ENCODE measurements at regions not wholly inside any gene's neighbourhood (a gene's known extent, or its start where the extent isn't known, plus 50 kb on each side); places are given as distances from the start of the nearest gene placed in this dataset.
"Not testable (repeated sequence)": the region's sequence is repeated elsewhere in the genome, so short reads cannot be mapped to it uniquely, and the experiment has no call there.

- H3K36me3 Mint-ChIP-seq (ENCODE audit: low read depth); H3K27me3 Mint-ChIP-seq; H3K9me3 ChIP-seq (ENCODE audit: control insufficient read depth in 1 of 2, insufficient read depth in 1 of 2, low read length in 2 of 2); H3K9me3 Mint-ChIP-seq; H3K4me3 ChIP-seq (ENCODE audit: low read length); H3K36me3 ChIP-seq (ENCODE audit: insufficient read depth, low read length); H3K4me1 Mint-ChIP-seq (ENCODE audit: low read depth); DNase-seq; H3K27me3 ChIP-seq (ENCODE audit: control insufficient read depth in 1 of 2, insufficient read depth in 2 of 2, low read length in 2 of 2); intact Hi-C loops (cut with DNase I, micrococcal nuclease); CTCF ChIA-PET; H3K4me1 ChIP-seq (ENCODE audit: insufficient read depth, low read length); H3K4me3 Mint-ChIP-seq; H3K27ac Mint-ChIP-seq; POLR2A ChIA-PET; ATAC-seq (ENCODE audit: poor library complexity); H3K27ac ChIP-seq (ENCODE audit: low read depth in 1 of 2, low read length in 2 of 2): not testable (repeated sequence)
These were observed 77.8 kb downstream of the LIMS3 start for GRCh38 chr2:109976319-109976718.

DNA sequence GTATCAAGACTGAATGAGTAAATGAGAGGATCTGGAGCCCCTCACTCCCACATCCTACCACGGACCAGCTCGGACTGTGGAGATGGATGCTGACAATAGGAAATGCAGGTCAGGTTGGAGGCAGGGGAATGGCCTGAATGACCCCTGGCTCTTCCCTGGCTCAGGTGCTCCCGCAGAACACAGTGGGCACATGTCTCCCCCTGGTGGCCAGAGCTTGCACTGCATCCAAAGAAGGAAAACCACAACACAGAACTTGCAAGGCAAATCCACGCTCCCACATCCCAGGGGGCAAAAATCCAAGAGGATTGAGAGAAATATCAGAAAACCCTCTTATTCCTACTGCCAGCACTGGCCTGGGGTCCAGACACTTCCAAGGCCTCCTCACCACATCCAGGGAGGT, 82.3 kb downstream of the LIMS3 start:
- H3K4me1 Mint-ChIP-seq (ENCODE audit: low read depth); H3K27me3 Mint-ChIP-seq; H3K36me3 ChIP-seq (ENCODE audit: insufficient read depth, low read length); H3K36me3 Mint-ChIP-seq (ENCODE audit: low read depth); DNase-seq; intact Hi-C loops (cut with DNase I, micrococcal nuclease); H3K9me3 ChIP-seq (ENCODE audit: control insufficient read depth in 1 of 2, insufficient read depth in 1 of 2, low read length in 2 of 2); H3K9me3 Mint-ChIP-seq; CTCF ChIA-PET; H3K4me1 ChIP-seq (ENCODE audit: insufficient read depth, low read length); H3K4me3 ChIP-seq (ENCODE audit: low read length); H3K27ac ChIP-seq (ENCODE audit: low read depth in 1 of 2, low read length in 2 of 2); H3K27me3 ChIP-seq (ENCODE audit: control insufficient read depth in 1 of 2, insufficient read depth in 2 of 2, low read length in 2 of 2); POLR2A ChIA-PET; H3K4me3 Mint-ChIP-seq; H3K27ac Mint-ChIP-seq: not testable (repeated sequence)
- peak; percentile 68 for ATAC-seq (ENCODE audit: poor library complexity)

DNA sequence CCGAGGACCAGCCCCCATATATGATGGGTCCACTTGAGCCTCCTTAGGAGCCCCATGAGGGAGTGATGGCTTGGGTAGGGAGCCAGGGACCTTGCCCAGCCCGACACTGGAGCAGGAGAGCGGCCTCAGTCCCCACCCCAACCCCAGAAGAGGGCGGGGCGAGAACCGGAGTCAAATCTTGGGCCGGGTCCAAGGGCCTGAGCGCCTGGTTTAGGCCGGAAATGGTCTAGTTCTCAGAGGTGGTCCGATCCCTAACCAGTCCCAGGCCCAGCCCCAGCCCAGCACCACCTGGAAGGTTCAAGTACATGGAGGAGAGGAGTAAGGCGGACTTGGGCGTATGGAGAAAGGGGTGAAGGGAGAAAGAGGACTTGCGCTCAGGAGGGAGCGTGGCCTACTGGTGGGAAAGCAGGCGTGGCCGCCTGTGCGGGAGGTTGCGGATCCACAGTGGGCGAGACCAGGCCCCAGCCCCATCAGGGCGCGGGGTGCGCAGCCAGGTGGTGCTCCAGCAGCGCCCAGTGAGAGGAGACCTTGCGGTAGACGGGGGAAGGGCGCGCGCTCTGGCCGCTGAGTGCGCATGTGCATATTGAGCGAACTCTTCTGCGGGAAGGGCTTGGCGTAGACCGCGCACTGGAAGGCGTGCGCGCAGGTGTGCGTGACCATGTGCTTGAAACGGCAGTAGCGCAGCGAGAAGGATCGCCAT, 88.1 kb downstream of the LIMS3 start:
- H3K4me3 Mint-ChIP-seq; H3K27me3 ChIP-seq (ENCODE audit: control insufficient read depth in 1 of 2, insufficient read depth in 2 of 2, low read length in 2 of 2); H3K9me3 Mint-ChIP-seq; intact Hi-C loops (cut with DNase I, micrococcal nuclease); POLR2A ChIA-PET; H3K36me3 Mint-ChIP-seq (ENCODE audit: low read depth); H3K27me3 Mint-ChIP-seq; H3K27ac Mint-ChIP-seq; H3K4me1 ChIP-seq (ENCODE audit: insufficient read depth, low read length); H3K4me1 Mint-ChIP-seq (ENCODE audit: low read depth); H3K27ac ChIP-seq (ENCODE audit: low read depth in 1 of 2, low read length in 2 of 2); CTCF ChIA-PET; H3K36me3 ChIP-seq (ENCODE audit: insufficient read depth, low read length); H3K4me3 ChIP-seq (ENCODE audit: low read length); H3K9me3 ChIP-seq (ENCODE audit: control insufficient read depth in 1 of 2, insufficient read depth in 1 of 2, low read length in 2 of 2); DNase-seq: not testable (repeated sequence)
- peak; percentile 23 for ATAC-seq (ENCODE audit: poor library complexity)

DNA sequence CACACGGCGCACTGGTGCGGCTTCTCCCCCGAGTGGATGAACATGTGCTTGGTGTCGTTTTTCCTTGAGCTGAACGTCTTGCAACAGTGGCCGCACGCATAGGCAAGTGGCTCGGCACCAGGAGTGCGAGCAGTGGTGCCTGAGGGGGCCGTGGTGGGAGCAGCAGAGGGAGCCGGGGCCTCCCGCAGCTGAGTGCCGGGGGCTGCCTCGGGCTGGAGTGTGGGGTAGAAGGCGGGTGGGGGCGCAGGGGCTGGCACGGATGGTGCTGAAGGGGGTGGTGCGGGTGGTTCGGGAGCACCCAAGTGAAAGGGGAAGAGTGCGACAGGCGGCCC, 88.6 kb downstream of the LIMS3 start:
- intact Hi-C loops (cut with DNase I, micrococcal nuclease); H3K4me1 ChIP-seq (ENCODE audit: insufficient read depth, low read length); H3K4me3 Mint-ChIP-seq; H3K9me3 Mint-ChIP-seq; H3K27me3 Mint-ChIP-seq; H3K9me3 ChIP-seq (ENCODE audit: control insufficient read depth in 1 of 2, insufficient read depth in 1 of 2, low read length in 2 of 2); H3K36me3 ChIP-seq (ENCODE audit: insufficient read depth, low read length); H3K4me1 Mint-ChIP-seq (ENCODE audit: low read depth); H3K36me3 Mint-ChIP-seq (ENCODE audit: low read depth); CTCF ChIA-PET; H3K27me3 ChIP-seq (ENCODE audit: control insufficient read depth in 1 of 2, insufficient read depth in 2 of 2, low read length in 2 of 2); POLR2A ChIA-PET; H3K27ac Mint-ChIP-seq; H3K4me3 ChIP-seq (ENCODE audit: low read length); H3K27ac ChIP-seq (ENCODE audit: low read depth in 1 of 2, low read length in 2 of 2); DNase-seq: not testable (repeated sequence)
- ATAC-seq (ENCODE audit: poor library complexity), result peak; percentile 7

GRCh38 chr2:109987458-109988345, 89.2 kb downstream of the LIMS3 start:
- H3K27ac Mint-ChIP-seq; H3K4me3 ChIP-seq (ENCODE audit: low read length); H3K4me3 Mint-ChIP-seq; H3K4me1 ChIP-seq (ENCODE audit: insufficient read depth, low read length); H3K9me3 ChIP-seq (ENCODE audit: control insufficient read depth in 1 of 2, insufficient read depth in 1 of 2, low read length in 2 of 2); DNase-seq; H3K4me1 Mint-ChIP-seq (ENCODE audit: low read depth); POLR2A ChIA-PET; H3K36me3 Mint-ChIP-seq (ENCODE audit: low read depth); H3K27ac ChIP-seq (ENCODE audit: low read depth in 1 of 2, low read length in 2 of 2); intact Hi-C loops (cut with DNase I, micrococcal nuclease); H3K27me3 ChIP-seq (ENCODE audit: control insufficient read depth in 1 of 2, insufficient read depth in 2 of 2, low read length in 2 of 2); CTCF ChIA-PET; H3K27me3 Mint-ChIP-seq; H3K9me3 Mint-ChIP-seq; H3K36me3 ChIP-seq (ENCODE audit: insufficient read depth, low read length): not testable (repeated sequence)
- ATAC-seq (ENCODE audit: poor library complexity), result peak; percentile 92

GRCh38 chr2:109999395-109999794, 100.9 kb downstream of the LIMS3 start:
- H3K4me3 ChIP-seq (ENCODE audit: low read length); POLR2A ChIA-PET; H3K9me3 ChIP-seq (ENCODE audit: control insufficient read depth in 1 of 2, insufficient read depth in 1 of 2, low read length in 2 of 2); H3K27ac ChIP-seq (ENCODE audit: low read depth in 1 of 2, low read length in 2 of 2); H3K36me3 Mint-ChIP-seq (ENCODE audit: low read depth); H3K27me3 Mint-ChIP-seq; H3K36me3 ChIP-seq (ENCODE audit: insufficient read depth, low read length); H3K27ac Mint-ChIP-seq; H3K4me3 Mint-ChIP-seq; H3K4me1 ChIP-seq (ENCODE audit: insufficient read depth, low read length); H3K4me1 Mint-ChIP-seq (ENCODE audit: low read depth); H3K9me3 Mint-ChIP-seq; ATAC-seq (ENCODE audit: poor library complexity); DNase-seq; CTCF ChIA-PET; intact Hi-C loops (cut with DNase I, micrococcal nuclease); H3K27me3 ChIP-seq (ENCODE audit: control insufficient read depth in 1 of 2, insufficient read depth in 2 of 2, low read length in 2 of 2): not testable (repeated sequence)

GRCh38 chr2:110002502-110002901, 104.0 kb downstream of the LIMS3 start:
- ATAC-seq (ENCODE audit: poor library complexity); H3K4me3 ChIP-seq (ENCODE audit: low read length); H3K27ac ChIP-seq (ENCODE audit: low read depth in 1 of 2, low read length in 2 of 2); H3K27me3 Mint-ChIP-seq; H3K36me3 ChIP-seq (ENCODE audit: insufficient read depth, low read length); H3K9me3 ChIP-seq (ENCODE audit: control insufficient read depth in 1 of 2, insufficient read depth in 1 of 2, low read length in 2 of 2); H3K36me3 Mint-ChIP-seq (ENCODE audit: low read depth); POLR2A ChIA-PET; H3K27me3 ChIP-seq (ENCODE audit: control insufficient read depth in 1 of 2, insufficient read depth in 2 of 2, low read length in 2 of 2); H3K27ac Mint-ChIP-seq; CTCF ChIA-PET; DNase-seq; H3K4me1 ChIP-seq (ENCODE audit: insufficient read depth, low read length); H3K9me3 Mint-ChIP-seq; H3K4me3 Mint-ChIP-seq; intact Hi-C loops (cut with DNase I, micrococcal nuclease); H3K4me1 Mint-ChIP-seq (ENCODE audit: low read depth): not testable (repeated sequence)
